Neural progenitor cell (in vitro differentiated cells): ENCODE measurements at regions not wholly inside any gene's neighbourhood (a gene's known extent, or its start where the extent isn't known, plus 50 kb on each side); places are given as distances from the start of the nearest gene placed in this dataset.

Source experiments
- DNase-seq: peaks from one replicate; pipeline ENCODE4 v3.0.0-alpha.2; 2016; ENCODE audit warnings: low spot score
- H2AFZ ChIP-seq: fragments of 200-600 bp; sonication (generic); replicated peaks from 2 replicates; pipeline ENCODE4 v1.6.1; 2016; ENCODE audit warnings: antibody characterized with exemption
- H3F3A ChIP-seq: fragments of 200-600 bp; sonication (generic); 2 replicates; pipeline ENCODE4 v1.6.1; 2016; ENCODE audit warnings: antibody characterized with exemption, low read depth
- H3K27ac ChIP-seq: fragments of 200-600 bp; sonication (generic); 2 replicates; pipeline ENCODE4 v1.5.1; 2016; ENCODE audit warnings: mild to moderate bottlenecking
- H3K27me3 ChIP-seq: fragments of 200-600 bp; sonication (generic); 2 replicates; pipeline ENCODE4 v1.6.1; 2016; ENCODE audit warnings: mild to moderate bottlenecking, moderate library complexity
- H3K36me3 ChIP-seq: fragments of 200-600 bp; sonication (generic); 2 replicates; pipeline ENCODE4 v1.5.1; 2016
- H3K4me1 ChIP-seq: fragments of 200-600 bp; sonication (generic); 2 replicates; pipeline ENCODE4 v1.6.1; 2016; ENCODE audit warnings: mixed run types
- H3K4me2 ChIP-seq: fragments of 200-600 bp; sonication (generic); 2 replicates; pipeline ENCODE4 v1.6.1; 2016
- H3K4me3 ChIP-seq: fragments of 200-600 bp; sonication (generic); 2 replicates; pipeline ENCODE4 v1.5.1; 2016
- H3K79me2 ChIP-seq: fragments of 200-600 bp; sonication (generic); 2 replicates; pipeline ENCODE4 v1.6.1; 2016; ENCODE audit warnings: low read depth
- H3K9ac ChIP-seq: fragments of 200-600 bp; sonication (generic); 2 replicates; pipeline ENCODE4 v1.6.1; 2016
- H3K9me3 ChIP-seq: fragments of 200-600 bp; sonication (generic); 2 replicates; pipeline ENCODE4 v1.5.1; 2016; ENCODE audit warnings: low read depth
- H4K20me1 ChIP-seq: fragments of 200-600 bp; sonication (generic); 2 replicates; pipeline ENCODE4 v1.6.1; 2016; ENCODE audit warnings: low read depth
- H3K27ac Mint-ChIP-seq: 3 replicates; pipeline ENCODE4 v1.8.0; 2021; ENCODE audit warnings: mixed read lengths
- H3K27me3 Mint-ChIP-seq: 2 replicates; pipeline ENCODE4 v1.8.0; 2022; ENCODE audit warnings: low read depth, mild to moderate bottlenecking, inconsistent platforms, moderate library complexity, mixed read lengths; ENCODE audit not compliant: insufficient read depth
- H3K36me3 Mint-ChIP-seq: 3 replicates; pipeline ENCODE4 v1.8.0; 2021; ENCODE audit warnings: mixed read lengths
- H3K4me1 Mint-ChIP-seq: 3 replicates; pipeline ENCODE4 v1.8.0; 2021; ENCODE audit warnings: mixed read lengths
- H3K4me3 Mint-ChIP-seq: 3 replicates; pipeline ENCODE4 v1.8.0; 2021; ENCODE audit warnings: mild to moderate bottlenecking, moderate library complexity, mixed read lengths
- H3K9me3 Mint-ChIP-seq: 3 replicates; pipeline ENCODE4 v1.8.0; 2020; ENCODE audit warnings: mixed read lengths
- CTCF ChIP-seq: fragments of 200-600 bp; sonication (generic); IDR thresholded peaks from 2 replicates; pipeline ENCODE4 v1.5.1; 2017; ENCODE audit warnings: antibody characterized with exemption, mild to moderate bottlenecking
- EZH2 ChIP-seq: fragments of 200-600 bp; sonication (generic); IDR thresholded peaks from 2 replicates; pipeline ENCODE4 v1.6.1; 2017; ENCODE audit warnings: antibody characterized with exemption, mild to moderate bottlenecking, moderate library complexity
- EZH2phosphoT487 ChIP-seq: fragments of 200-600 bp; sonication (generic); IDR thresholded peaks from 2 replicates; pipeline ENCODE4 v1.6.1; 2017; ENCODE audit warnings: antibody characterized with exemption

GRCh38 chrX:93932471-93933220, 258.6 kb downstream of the FAM133A start:
- no peak overlapping the region for H3K27ac Mint-ChIP-seq
- H3K27me3 Mint-ChIP-seq = peaks cover 5% of the 10 kb centered on the region
- Histone ChIP-seq H3F3A (no peaks in the 10 kb centered on the region), H3K79me2 (no peaks in the 10 kb centered on the region), H4K20me1 (no peaks in the 10 kb centered on the region), H3K9me3 (no peaks in the 10 kb centered on the region), H3K27ac (no peak overlapping the region), H2AFZ (no peak overlapping the region), H3K4me2 (no peak overlapping the region), H3K27me3 (no peaks in the 10 kb centered on the region), H3K4me1 (peaks cover 13% of the 10 kb centered on the region), H3K4me3 (no peak overlapping the region), H3K36me3 (no peaks in the 10 kb centered on the region), H3K9ac (no peak overlapping the region)
- H3K9me3 Mint-ChIP-seq = peaks cover 3% of the 10 kb centered on the region
- peaks cover 6% of the 10 kb centered on the region for H3K4me1 Mint-ChIP-seq
- TF ChIP-seq CTCF = no peak
- no peak for TF ChIP-seq EZH2
- no peak for TF ChIP-seq EZH2phosphoT487
- DNase-seq = no peak
- no peaks in the 10 kb centered on the region for H3K36me3 Mint-ChIP-seq
- no peak overlapping the region for H3K4me3 Mint-ChIP-seq

- no peak overlapping the region for H3K4me3 ChIP-seq
- no peaks in the 10 kb centered on the region for H3K27me3 ChIP-seq
- no peaks in the 10 kb centered on the region for H3K36me3 ChIP-seq
- H3K4me2 ChIP-seq = no peak overlapping the region
- no peaks in the 10 kb centered on the region for H3K79me2 ChIP-seq
- no peak overlapping the region for H3K27ac ChIP-seq
- no peaks in the 10 kb centered on the region for H3F3A ChIP-seq
- H3K4me1 ChIP-seq = no peaks in the 10 kb centered on the region
- Mint-ChIP-seq H3K27me3 (no peaks in the 10 kb centered on the region), H3K9me3 (peaks cover 14% of the 10 kb centered on the region), H3K4me3 (no peak overlapping the region), H3K36me3 (no peaks in the 10 kb centered on the region), H3K27ac (no peak overlapping the region), H3K4me1 (peaks cover 2% of the 10 kb centered on the region)
- H2AFZ ChIP-seq = no peak overlapping the region
- no peaks in the 10 kb centered on the region for H4K20me1 ChIP-seq
- DNase-seq = no peak
- TF ChIP-seq EZH2phosphoT487 = no peak
- no peak for TF ChIP-seq EZH2
- TF ChIP-seq CTCF = no peak
- peaks cover 6% of the 10 kb centered on the region for H3K9me3 ChIP-seq
- no peak overlapping the region for H3K9ac ChIP-seq
These were observed 303.6 kb downstream of the FAM133A start for GRCh38 chrX:93977641-93978040.

- no peaks in the 10 kb centered on the region for H3K36me3 ChIP-seq
- H3K4me3 Mint-ChIP-seq = no peak overlapping the region
These were observed 311.6 kb downstream of the FAM133A start for GRCh38 chrX:93985344-93986307.

More at GRCh38 chrX:93985344-93986307, 311.6 kb downstream of the FAM133A start:
- Histone ChIP-seq H3K4me3 (no peak overlapping the region), H3K4me2 (no peak overlapping the region), H3K27me3 (no peaks in the 10 kb centered on the region), H3K9me3 (no peaks in the 10 kb centered on the region), H3K79me2 (no peaks in the 10 kb centered on the region), H3K27ac (no peak overlapping the region), H3K4me1 (no peaks in the 10 kb centered on the region), H2AFZ (no peak overlapping the region), H3K9ac (no peak overlapping the region), H3F3A (no peaks in the 10 kb centered on the region), H4K20me1 (no peaks in the 10 kb centered on the region)
- no peak for DNase-seq
- H3K4me1 Mint-ChIP-seq = no peaks in the 10 kb centered on the region
- H3K27me3 Mint-ChIP-seq = peaks cover 2% of the 10 kb centered on the region
- H3K9me3 Mint-ChIP-seq = peaks cover 7% of the 10 kb centered on the region
- TF ChIP-seq EZH2 (no peak), CTCF (no peak), EZH2phosphoT487 (no peak)
- no peaks in the 10 kb centered on the region for H3K36me3 Mint-ChIP-seq
- H3K27ac Mint-ChIP-seq = no peak overlapping the region
